K562 (cell line): ENCODE measurements at regions not wholly inside any gene's neighbourhood (a gene's known extent, or its start where the extent isn't known, plus 50 kb on each side); places are given as distances from the start of the nearest gene placed in this dataset.
A peak's percentile ranks its signal among the peaks of the same experiment; 100 is the strongest.

Experiments used
- ATAC-seq: fragments of 200-7000 bp; cut with Tn5 transposase; 3 replicates; pipeline ENCODE4 v1.9.1; 2020; ENCODE audit warnings: moderate library complexity
- BruUV-seq: library from RNA; stranded (reverse); fragments of 400-500 nt; replicated peaks from 2 replicates; lab custom pipeline; 2021; lab: Mats Ljungman, UMichigan
- CTCF ChIA-PET: fragments of 300-600 bp; formaldehyde crosslinking; extraction: SDS; loops from one replicate; lab custom pipeline; 2021; ENCODE audit warnings: low intra/inter-chr PET ratio; lab: Yijun Ruan, JAX
- POLR2A ChIA-PET: fragments of 300-600, 350-650 bp; sonication (Branson Sonifier 250); formaldehyde crosslinking; extraction: SDS; loops from one replicate; lab custom pipeline; 2021; ENCODE audit warnings: antibody characterized with exemption, inconsistent platforms; lab: Yijun Ruan, JAX
- DNase-seq, 4 experiments: peaks; one replicate each; pipeline versions ENCODE4 v3.0.0 to v3.0.0-alpha.2; 2011 to 2018; ENCODE audit warnings: low spot score in 3 of 4, mixed read lengths in 3 of 4; ENCODE audit errors: extremely low read depth in 1 of 4
- FAIRE-seq: peaks from 2 replicates; lab custom pipeline; 2011; peaks lifted over from hg19 to GRCh38; lab: Jason Lieb, UNC
- H2AFZ ChIP-seq: 2 replicates; pipeline ENCODE4 v1.6.0; 2011; ENCODE audit warnings: low read depth, low read length, control low read depth, inconsistent platforms
- H3K27ac ChIP-seq: fragments of 200-600 bp; 3 replicates; pipeline ENCODE4 v1.8.0; 2011; ENCODE audit warnings: low read depth, mild to moderate bottlenecking, control low read depth, inconsistent platforms, low read length, moderate library complexity, mixed read lengths; ENCODE audit errors: extremely low read depth
- H3K27me3 ChIP-seq, 2 experiments: fragments of 300-600 bp in 1 of 2; 2 replicates in 1 of 2; 3 replicates in 1 of 2; pipeline versions ENCODE4 v1.6.0 to v1.8.0; 2011; ENCODE audit warnings: inconsistent platforms in 2 of 2, low read length in 2 of 2, mild to moderate bottlenecking in 1 of 2, mixed read lengths in 1 of 2, moderate library complexity in 1 of 2; ENCODE audit not compliant: control insufficient read depth in 2 of 2, insufficient read depth in 2 of 2
- H3K36me3 ChIP-seq: fragments of 300-600 bp; 3 replicates; pipeline ENCODE4 v1.8.0; 2011; ENCODE audit warnings: mild to moderate bottlenecking, low read length, inconsistent platforms; ENCODE audit not compliant: control insufficient read depth, insufficient read depth
- H3K4me1 ChIP-seq, 2 experiments: fragments of 200-600 bp in 1 of 2; replicated peaks in 1 of 2; 2 replicates in 1 of 2; 3 replicates in 1 of 2; pipeline versions ENCODE4 v1.5.1 to v1.8.0; 2011; ENCODE audit warnings: inconsistent platforms in 2 of 2, low read length in 2 of 2, mild to moderate bottlenecking in 1 of 2, mixed read lengths in 1 of 2, moderate library complexity in 1 of 2; ENCODE audit not compliant: control insufficient read depth in 2 of 2, insufficient read depth in 2 of 2
- H3K4me2 ChIP-seq: 2 replicates; pipeline ENCODE4 v1.6.1; 2011; ENCODE audit warnings: low read length, control low read depth, inconsistent platforms, mixed read lengths; ENCODE audit not compliant: insufficient read depth
- H3K4me3 ChIP-seq: fragments of 200-600 bp; sonication (generic), shearing (Covaris generic); 2 replicates; pipeline ENCODE4 v1.5.1; 2016; ENCODE audit warnings: control low read depth, inconsistent platforms
- H3K79me2 ChIP-seq: fragments of 200-600 bp; 3 replicates; pipeline ENCODE4 v1.8.0; 2011; ENCODE audit warnings: low read length, inconsistent platforms; ENCODE audit not compliant: control insufficient read depth, insufficient read depth
- H3K9ac ChIP-seq, 2 experiments: 2 replicates each; pipeline versions ENCODE4 v1.6.0 to v1.6.1; 2011; ENCODE audit warnings: low read depth in 2 of 2, low read length in 2 of 2, control low read depth in 1 of 2, inconsistent platforms in 1 of 2, mild to moderate bottlenecking in 1 of 2, mixed read lengths in 1 of 2; ENCODE audit not compliant: insufficient read depth in 1 of 2
- H3K9me1 ChIP-seq: one replicate; pipeline ENCODE4 v1.6.0; 2011; ENCODE audit warnings: inconsistent platforms, mild to moderate bottlenecking, low read length, moderate library complexity; ENCODE audit not compliant: control insufficient read depth, insufficient read depth
- H3K9me3 ChIP-seq: replicated peaks from 2 replicates; pipeline ENCODE4 v1.5.1; 2011; ENCODE audit warnings: low read depth, low read length, inconsistent platforms; ENCODE audit not compliant: control insufficient read depth, insufficient read depth
- H4K20me1 ChIP-seq: replicated peaks from 2 replicates; pipeline ENCODE4 v1.6.1; 2011; ENCODE audit warnings: low read length, inconsistent platforms, mixed read lengths; ENCODE audit not compliant: control insufficient read depth, insufficient read depth
- CCNT2 ChIP-seq: IDR thresholded peaks from 2 replicates; pipeline ENCODE4 v1.6.1; 2011; ENCODE audit warnings: borderline replicate concordance, low read depth, mild to moderate bottlenecking, moderate library complexity, mixed read lengths, low read length; ENCODE audit not compliant: insufficient read length; ENCODE audit errors: extremely low read depth
- CEBPB ChIP-seq: fragments of 450-650 bp; IDR thresholded peaks from 2 replicates; pipeline ENCODE4 v1.6.1; 2016; ENCODE audit warnings: missing genetic modification characterization, missing compliant biosample characterization
- CEBPG ChIP-seq, 3 experiments: fragments of 200-800 bp in 1 of 3; sonication (Bioruptor generic) in 1 of 3; sonication (generic) in 1 of 3; formaldehyde crosslinking in 1 of 3; IDR thresholded peaks in 2 of 3; conservative IDR thresholded peaks in 1 of 3; 2 replicates each; pipeline versions ENCODE4 v1.6.1 to v1.8.0; 2016 to 2022; ENCODE audit warnings: missing compliant biosample characterization in 2 of 3, missing genetic modification characterization in 2 of 3, mild to moderate bottlenecking in 1 of 3, missing genetic modification reagents in 1 of 3
- HDAC8 ChIP-seq: fragments of 450-650 bp; IDR thresholded peaks from 2 replicates; pipeline ENCODE4 v1.6.1; 2016; ENCODE audit warnings: mild to moderate bottlenecking, missing genetic modification characterization, moderate library complexity, missing compliant biosample characterization
- ID3 ChIP-seq, 2 experiments: fragments of 250-450 bp in 1 of 2; fragments of 450-650 bp in 1 of 2; sonication (Bioruptor Pico) in 1 of 2; IDR thresholded peaks; 2 replicates each; pipeline versions ENCODE4 v1.6.1 to v1.8.0; 2016 to 2021; ENCODE audit warnings: mild to moderate bottlenecking in 2 of 2, moderate library complexity in 2 of 2, missing compliant biosample characterization in 1 of 2, missing genetic modification characterization in 1 of 2
- PHB ChIP-seq: fragments of 250-450 bp; sonication (Bioruptor Pico); IDR thresholded peaks from 2 replicates; pipeline ENCODE4 v1.5.0; 2021
- SAFB2 ChIP-seq: fragments of 200-400 bp; formaldehyde crosslinking; IDR thresholded peaks from 2 replicates; pipeline ENCODE4 v1.6.1; 2018; ENCODE audit warnings: borderline replicate concordance, low read length, low read depth, moderate library complexity; ENCODE audit not compliant: severe bottlenecking
- SPI1 ChIP-seq: IDR thresholded peaks from 2 replicates; pipeline ENCODE4 v1.6.1; 2011; ENCODE audit warnings: low read depth, low read length, control low read depth, borderline replicate concordance
- TAF15 ChIP-seq: fragments of 200-400 bp; formaldehyde crosslinking; IDR thresholded peaks from 2 replicates; pipeline ENCODE4 v1.6.1; 2017; ENCODE audit warnings: mild to moderate bottlenecking, low read depth, low read length, moderate library complexity
- ZBTB8A ChIP-seq: fragments of 450-650 bp; IDR thresholded peaks from 2 replicates; pipeline ENCODE4 v1.6.1; 2018; ENCODE audit warnings: mild to moderate bottlenecking, moderate library complexity; ENCODE audit not compliant: partially characterized antibody
- ZNF780A ChIP-seq: fragments of 250-450 bp; sonication (Bioruptor Pico); IDR thresholded peaks from 2 replicates; pipeline ENCODE4 v1.5.0; 2021; ENCODE audit warnings: mild to moderate bottlenecking
- ZSCAN32 ChIP-seq: fragments of 450-650 bp; formaldehyde crosslinking; IDR thresholded peaks from 2 replicates; pipeline ENCODE4 v1.4.0; 2020; ENCODE audit warnings: mild to moderate bottlenecking, moderate library complexity
- WGBS: fragments of 100-300 bp; shearing (Covaris generic); methylation state at CpG from one replicate; pipeline ENCODE4 v1.1.6; 2016; ENCODE audit warnings: low coverage, mixed read lengths; ENCODE audit not compliant: insufficient coverage; ENCODE audit errors: missing lambda C conversion rate; 5-methylcytosine and 5-hydroxymethylcytosine counted together
- in situ Hi-C: fragments of 300-500 bp; cut with MboI; formaldehyde crosslinking; loops from 4 replicates; pipeline ENCODE4 v1.15.0; 2018; ENCODE audit warnings: inconsistent platforms, mixed read lengths
- intact Hi-C: fragments of 100-400 bp; cut with micrococcal nuclease; formaldehyde crosslinking; loops from 2 replicates; pipeline ENCODE4 v1.14.2; 2022
- TF ChIP-seq, protein P1 (sequence below): fragments of 450-650 bp; formaldehyde crosslinking; IDR thresholded peaks from 2 replicates; pipeline ENCODE4 v1.4.0; 2022; ENCODE audit warnings: missing genetic modification characterization

DNA sequence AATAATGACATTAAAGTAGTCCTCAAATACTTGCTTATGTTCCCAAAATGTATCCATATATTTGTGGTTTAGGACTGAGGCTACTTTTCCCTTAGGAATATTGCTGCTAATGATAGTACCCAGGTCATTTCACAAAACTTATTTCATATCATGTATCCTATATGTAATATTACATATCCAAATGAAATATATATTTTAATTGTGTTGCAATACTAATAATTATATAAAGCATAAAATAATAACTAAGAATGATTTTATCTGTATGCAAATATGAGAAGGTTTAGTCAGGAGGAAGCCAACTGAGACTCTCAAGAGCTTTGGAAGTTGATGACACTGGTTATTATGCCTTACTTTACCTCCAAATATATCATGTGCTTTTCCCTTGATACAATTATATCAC, 231.5 kb upstream of the KLF14 start:
- no peaks in the 10 kb centered on the region for H3K9me1 ChIP-seq
- ATAC-seq (no peak), FAIRE-seq (no peak), DNase-seq (no peak)
- intact Hi-C loops, result no loop called here
- no peak overlapping the region for H3K27ac ChIP-seq
- H2AFZ ChIP-seq, result no peak overlapping the region
- H3K9me3 ChIP-seq, result no peaks in the 10 kb centered on the region
- H4K20me1 ChIP-seq, result no peaks in the 10 kb centered on the region
- peaks cover 0 to 6% of the 10 kb centered on the region in 2 experiments; a peak in 2 of 5 replicates for H3K4me1 ChIP-seq
- no peak overlapping the region for H3K4me3 ChIP-seq
- BruUV-seq, result no TSS peak
- no peaks in the 10 kb centered on the region for H3K27me3 ChIP-seq
- in situ Hi-C loops, result no loop called here
- no peak for TF ChIP-seq HDAC8 (tag)
- no peak for TF ChIP-seq CEBPG (CRISPR knock-in tag; IDR thresholded peaks at IDR 0.05)
- TF ChIP-seq CEBPG (tag; conservative IDR thresholded peaks at IDR 0.05 in 1 of 2, IDR thresholded peaks at IDR 0.05 in 1 of 2), result peak; percentile 15 to 65; a peak in 1 of 4 replicates
- TF ChIP-seq CEBPB (tag), result peak; percentile 65
- H3K79me2 ChIP-seq, result no peaks in the 10 kb centered on the region
- ChIA-PET CTCF (no interaction called here), POLR2A (no interaction called here)
- no peak overlapping the region for H3K4me2 ChIP-seq
- H3K36me3 ChIP-seq, result no peaks in the 10 kb centered on the region
- no peak overlapping the region for H3K9ac ChIP-seq

GRCh38 chr7:130966246-130967009, 232.4 kb upstream of the KLF14 start:
- DNase-seq, result no peak
- H4K20me1 ChIP-seq, result no peaks in the 10 kb centered on the region
- no TSS peak for BruUV-seq
- no peak overlapping the region for H3K27ac ChIP-seq
- ChIA-PET CTCF (no interaction called here), POLR2A (interaction anchor here (0.5 to 0.9 kb wide), 3 partner anchors 33 to 588 kb away, joined by 3 to 4 read pairs (median 3); no protein-coding TSS in a partner anchor)
- intact Hi-C loops (no loop called here), in situ Hi-C loops (no loop called here)
- 75% methylated on average over 5 of the region's 5 CpGs for WGBS
- H2AFZ ChIP-seq, result no peak overlapping the region
- H3K4me3 ChIP-seq, result no peak overlapping the region
- no peak for ATAC-seq
- H3K36me3 ChIP-seq, result no peaks in the 10 kb centered on the region
- H3K4me2 ChIP-seq, result no peak overlapping the region
- no peak overlapping the region for H3K9ac ChIP-seq
- H3K79me2 ChIP-seq, result no peaks in the 10 kb centered on the region
- no peaks in the 10 kb centered on the region for H3K9me3 ChIP-seq
- FAIRE-seq, result no peak
- H3K27me3 ChIP-seq, result no peaks in the 10 kb centered on the region
- no peaks in the 10 kb centered on the region for H3K9me1 ChIP-seq
- H3K4me1 ChIP-seq, result no peaks in the 10 kb centered on the region; a peak in 1 of 5 replicates
- no peak for TF ChIP-seq TAF15
- TF ChIP-seq CCNT2, result no peak
- TF ChIP-seq ZNF780A (CRISPR knock-in tag), result no peak
- TF ChIP-seq SAFB2, result no peak
- no peak for TF ChIP-seq ZBTB8A
- TF ChIP-seq PHB (CRISPR knock-in tag), result no peak
- TF ChIP-seq, protein P1, sequence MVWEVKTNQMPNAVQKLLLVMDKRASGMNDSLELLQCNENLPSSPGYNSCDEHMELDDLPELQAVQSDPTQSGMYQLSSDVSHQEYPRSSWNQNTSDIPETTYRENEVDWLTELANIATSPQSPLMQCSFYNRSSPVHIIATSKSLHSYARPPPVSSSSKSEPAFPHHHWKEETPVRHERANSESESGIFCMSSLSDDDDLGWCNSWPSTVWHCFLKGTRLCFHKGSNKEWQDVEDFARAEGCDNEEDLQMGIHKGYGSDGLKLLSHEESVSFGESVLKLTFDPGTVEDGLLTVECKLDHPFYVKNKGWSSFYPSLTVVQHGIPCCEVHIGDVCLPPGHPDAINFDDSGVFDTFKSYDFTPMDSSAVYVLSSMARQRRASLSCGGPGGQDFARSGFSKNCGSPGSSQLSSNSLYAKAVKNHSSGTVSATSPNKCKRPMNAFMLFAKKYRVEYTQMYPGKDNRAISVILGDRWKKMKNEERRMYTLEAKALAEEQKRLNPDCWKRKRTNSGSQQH (CRISPR knock-in tag), result no peak
- no peak for TF ChIP-seq SPI1
- TF ChIP-seq ID3 (CRISPR knock-in tag; IDR thresholded peaks at IDR 0.05), result no peak
- no peak for TF ChIP-seq ID3 (tag; IDR thresholded peaks at IDR 0.05)
- TF ChIP-seq ZSCAN32 (CRISPR knock-in tag), result no peak
